ENCODE measurements at regions not wholly inside any gene's neighbourhood (a gene's known extent, or its start where the extent isn't known, plus 50 kb on each side); places are given as distances from the start of the nearest gene placed in this dataset.

GRCh38 chr10:121079226-121079625 lies 228.1 kb downstream of the WDR11 start:
- TF ChIP-seq CTCF (IDR thresholded peaks at IDR 0.05) = no peak
- no peak for TF ChIP-seq POLR2A (IDR thresholded peaks at IDR 0.05)
- H3K9me3 ChIP-seq = no peaks in the 10 kb centered on the region
- intact Hi-C loops (cut with DNase I) = no loop called here
- peak overlapping the region in 1 of 4 donors; percentile 2 for H3K27ac ChIP-seq
- H3K27me3 ChIP-seq = no peaks in the 10 kb centered on the region
- 70 to 87% methylated on average over 4 to 6 of the region's 6 CpGs for WGBS, 2 donors
- no peak for DNase-seq
- ATAC-seq = no peak
- peaks cover 24% of the 10 kb centered on the region for H3K4me1 ChIP-seq
- H3K4me3 ChIP-seq = no peak overlapping the region
- no peaks in the 10 kb centered on the region for H3K36me3 ChIP-seq (replicated peaks in 1 of 2; ENCODE audit: insufficient read depth in 1 of 2, low read depth in 2 of 2)

GRCh38 chr10:121080281-121080891 lies 229.2 kb downstream of the WDR11 start:
- ATAC-seq (no peak), DNase-seq (peak in 1 of 4 donors; percentile 9)
- H3K4me1 ChIP-seq = peaks cover 24% of the 10 kb centered on the region
- TF ChIP-seq POLR2A (IDR thresholded peaks at IDR 0.05) = no peak
- TF ChIP-seq CTCF (IDR thresholded peaks at IDR 0.05) = no peak
- H3K9me3 ChIP-seq = no peaks in the 10 kb centered on the region
- no peak overlapping the region for H3K4me3 ChIP-seq
- H3K27ac ChIP-seq = no peak overlapping the region
- H3K36me3 ChIP-seq (replicated peaks in 1 of 2; ENCODE audit: insufficient read depth in 1 of 2, low read depth in 2 of 2) = no peaks in the 10 kb centered on the region
- 36 to 43% methylated on average over 2 to 7 of the region's 7 CpGs for WGBS, 2 donors
- intact Hi-C loops (cut with DNase I) = no loop called here
- no peaks in the 10 kb centered on the region for H3K27me3 ChIP-seq

- H3K27me3 ChIP-seq = no peaks in the 10 kb centered on the region
- H3K27ac ChIP-seq = no peak overlapping the region
- no peak overlapping the region for H3K4me3 ChIP-seq
- no peak for TF ChIP-seq POLR2A (IDR thresholded peaks at IDR 0.05)
- TF ChIP-seq CTCF (IDR thresholded peaks at IDR 0.05) = no peak
- 63 to 65% methylated on average over 3 of the region's 3 CpGs for WGBS, 2 donors
- peaks cover 21% of the 10 kb centered on the region for H3K4me1 ChIP-seq
- H3K36me3 ChIP-seq (replicated peaks in 1 of 2; ENCODE audit: insufficient read depth in 1 of 2, low read depth in 2 of 2) = no peaks in the 10 kb centered on the region
- intact Hi-C loops (cut with DNase I) = no loop called here
- H3K9me3 ChIP-seq = no peaks in the 10 kb centered on the region
- DNase-seq (no peak), ATAC-seq (no peak)
Observed at GRCh38 chr10:121081306-121081705, 230.1 kb downstream of the WDR11 start.

GRCh38 chr10:121082984-121083383 lies 231.8 kb downstream of the WDR11 start:
- Histone ChIP-seq H3K9me3 (no peaks in the 10 kb centered on the region), H3K27me3 (no peaks in the 10 kb centered on the region), H3K4me1 (peaks cover 10% of the 10 kb centered on the region), H3K4me3 (no peak overlapping the region), H3K36me3 (replicated peaks in 1 of 2; ENCODE audit: insufficient read depth in 1 of 2, low read depth in 2 of 2) (no peaks in the 10 kb centered on the region), H3K27ac (no peak overlapping the region)
- WGBS, 2 donors = 71 to 74% methylated on average over 3 of the region's 3 CpGs
- intact Hi-C loops (cut with DNase I) = no loop called here
- no peak for TF ChIP-seq CTCF (IDR thresholded peaks at IDR 0.05)
- no peak for TF ChIP-seq POLR2A (IDR thresholded peaks at IDR 0.05)
- DNase-seq (no peak), ATAC-seq (no peak)

GRCh38 chr10:121084016-121084674 lies 233.0 kb downstream of the WDR11 start:
- H3K4me3 ChIP-seq = no peak overlapping the region
- TF ChIP-seq POLR2A (IDR thresholded peaks at IDR 0.05) (no peak), CTCF (IDR thresholded peaks at IDR 0.05) (no peak)
- H3K27me3 ChIP-seq = no peaks in the 10 kb centered on the region
- 47 to 62% methylated on average over 8 of the region's 8 CpGs for WGBS, 2 donors
- H3K27ac ChIP-seq = no peak overlapping the region
- H3K4me1 ChIP-seq = no peaks in the 10 kb centered on the region
- no peaks in the 10 kb centered on the region for H3K36me3 ChIP-seq (replicated peaks in 1 of 2; ENCODE audit: insufficient read depth in 1 of 2, low read depth in 2 of 2)
- intact Hi-C loops (cut with DNase I) = no loop called here
- H3K9me3 ChIP-seq = no peaks in the 10 kb centered on the region
- DNase-seq (no peak), ATAC-seq (no peak)
